ENCODE measurements at regions not wholly inside any gene's neighbourhood (a gene's known extent, or its start where the extent isn't known, plus 50 kb on each side); places are given as distances from the start of the nearest gene placed in this dataset.

DNA sequence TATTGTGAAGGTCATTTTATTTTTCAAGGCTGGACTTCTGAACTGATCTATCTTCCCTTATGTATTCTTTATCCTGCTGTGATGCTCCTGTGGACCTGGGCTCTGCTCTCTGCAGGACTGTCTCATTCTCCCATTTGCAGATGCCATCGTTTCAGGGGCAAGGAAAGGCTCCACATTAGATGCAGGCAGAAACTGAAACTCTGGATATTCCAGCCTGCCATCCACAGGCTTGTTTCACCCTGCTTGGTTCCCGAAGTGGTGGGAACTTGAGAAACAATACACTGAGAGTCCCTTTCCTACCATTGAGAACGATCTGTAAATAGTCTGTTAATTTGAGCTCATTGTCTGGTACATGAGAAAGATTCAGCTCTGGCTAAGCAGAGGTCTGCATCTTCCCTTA, 197.5 kb upstream of the MAN1A1 start:
- no peak for TF ChIP-seq EZH2 (IDR thresholded peaks at IDR 0.05; ENCODE audit: low read length, missing control alignments)
- TF ChIP-seq, protein P1, sequence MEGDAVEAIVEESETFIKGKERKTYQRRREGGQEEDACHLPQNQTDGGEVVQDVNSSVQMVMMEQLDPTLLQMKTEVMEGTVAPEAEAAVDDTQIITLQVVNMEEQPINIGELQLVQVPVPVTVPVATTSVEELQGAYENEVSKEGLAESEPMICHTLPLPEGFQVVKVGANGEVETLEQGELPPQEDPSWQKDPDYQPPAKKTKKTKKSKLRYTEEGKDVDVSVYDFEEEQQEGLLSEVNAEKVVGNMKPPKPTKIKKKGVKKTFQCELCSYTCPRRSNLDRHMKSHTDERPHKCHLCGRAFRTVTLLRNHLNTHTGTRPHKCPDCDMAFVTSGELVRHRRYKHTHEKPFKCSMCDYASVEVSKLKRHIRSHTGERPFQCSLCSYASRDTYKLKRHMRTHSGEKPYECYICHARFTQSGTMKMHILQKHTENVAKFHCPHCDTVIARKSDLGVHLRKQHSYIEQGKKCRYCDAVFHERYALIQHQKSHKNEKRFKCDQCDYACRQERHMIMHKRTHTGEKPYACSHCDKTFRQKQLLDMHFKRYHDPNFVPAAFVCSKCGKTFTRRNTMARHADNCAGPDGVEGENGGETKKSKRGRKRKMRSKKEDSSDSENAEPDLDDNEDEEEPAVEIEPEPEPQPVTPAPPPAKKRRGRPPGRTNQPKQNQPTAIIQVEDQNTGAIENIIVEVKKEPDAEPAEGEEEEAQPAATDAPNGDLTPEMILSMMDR (conservative IDR thresholded peaks at IDR 0.05 in 1 of 2, IDR thresholded peaks at IDR 0.05 in 1 of 2; ENCODE audit: low read depth in 1 of 2, low read length in 2 of 2) = no peak

DNA sequence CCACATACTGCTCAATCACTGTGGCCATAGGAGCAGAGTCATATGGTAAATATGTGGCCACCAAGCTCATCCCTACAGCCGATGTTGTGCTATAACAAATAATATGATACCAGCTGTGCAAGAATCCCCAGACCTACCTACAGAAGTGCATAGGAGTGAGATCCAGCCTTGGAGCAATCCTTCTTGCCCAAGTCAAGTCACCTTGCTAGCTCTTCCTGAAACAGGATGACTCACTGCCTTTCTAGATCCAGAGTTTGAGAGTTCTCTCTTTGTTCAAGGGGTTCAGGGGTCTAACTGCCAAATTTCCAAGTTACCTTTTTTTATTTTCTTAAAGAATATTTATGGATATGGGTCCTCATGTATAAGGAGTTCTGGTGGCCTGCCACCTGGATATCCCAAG, 195.7 kb upstream of the MAN1A1 start:
- no peaks in the 10 kb centered on the region for H3K9me3 ChIP-seq (ENCODE audit: control insufficient read depth, insufficient read depth, low read depth, low read length)
- H3K9ac ChIP-seq (ENCODE audit: insufficient read depth, low read length) = no peak overlapping the region
- H3K36me3 ChIP-seq (ENCODE audit: control insufficient read depth, insufficient read depth, low read length) = no peaks in the 10 kb centered on the region
- no peak overlapping the region for H3K27ac ChIP-seq (ENCODE audit: insufficient read depth, low read length)
- no peak overlapping the region for H3K4me3 ChIP-seq (replicated peaks in 1 of 4; ENCODE audit: control extremely low read depth in 1 of 4, insufficient read depth in 1 of 4, low read depth in 3 of 4, low read length in 4 of 4)
- H4K20me1 ChIP-seq (ENCODE audit: control insufficient read depth, extremely low read depth, insufficient read depth, low read length) = no peaks in the 10 kb centered on the region
- H3K79me2 ChIP-seq (ENCODE audit: control insufficient read depth, insufficient read depth, low read length) = no peaks in the 10 kb centered on the region
- no peak overlapping the region for H3K4me2 ChIP-seq (ENCODE audit: extremely low read depth, insufficient read depth, low read length)
- DNase-seq (ENCODE audit: low read depth in 2 of 2) = no peak
- TF ChIP-seq, protein P1 (conservative IDR thresholded peaks at IDR 0.05 in 1 of 2, IDR thresholded peaks at IDR 0.05 in 1 of 2; ENCODE audit: low read depth in 1 of 2, low read length in 2 of 2) = no peak
- TF ChIP-seq EZH2 (IDR thresholded peaks at IDR 0.05; ENCODE audit: low read length, missing control alignments) = no peak
- H2AFZ ChIP-seq (ENCODE audit: low read length) = no peak overlapping the region
- H3K4me1 ChIP-seq (ENCODE audit: control insufficient read depth, extremely low read depth, insufficient read depth, low read length) = peaks cover 14% of the 10 kb centered on the region
- no peaks in the 10 kb centered on the region for H3K27me3 ChIP-seq (ENCODE audit: control insufficient read depth, insufficient read depth, low read length)

More for the DNA sequence above, 197.5 kb upstream of the MAN1A1 start:
- H3K4me2 ChIP-seq (ENCODE audit: extremely low read depth, insufficient read depth, low read length) = no peak overlapping the region
- no peak overlapping the region for H3K27ac ChIP-seq (ENCODE audit: insufficient read depth, low read length)
- H3K4me1 ChIP-seq (ENCODE audit: control insufficient read depth, extremely low read depth, insufficient read depth, low read length) = peaks cover 1% of the 10 kb centered on the region
- no peaks in the 10 kb centered on the region for H3K36me3 ChIP-seq (ENCODE audit: control insufficient read depth, insufficient read depth, low read length)
- H4K20me1 ChIP-seq (ENCODE audit: control insufficient read depth, extremely low read depth, insufficient read depth, low read length) = no peaks in the 10 kb centered on the region
- H3K79me2 ChIP-seq (ENCODE audit: control insufficient read depth, insufficient read depth, low read length) = no peaks in the 10 kb centered on the region
- no peak overlapping the region for H2AFZ ChIP-seq (ENCODE audit: low read length)
- H3K27me3 ChIP-seq (ENCODE audit: control insufficient read depth, insufficient read depth, low read length) = no peaks in the 10 kb centered on the region
- DNase-seq (ENCODE audit: low read depth in 2 of 2) = no peak
- no peak overlapping the region for H3K4me3 ChIP-seq (replicated peaks in 1 of 4; ENCODE audit: control extremely low read depth in 1 of 4, insufficient read depth in 1 of 4, low read depth in 3 of 4, low read length in 4 of 4)
- no peak overlapping the region for H3K9ac ChIP-seq (ENCODE audit: insufficient read depth, low read length)
- H3K9me3 ChIP-seq (ENCODE audit: control insufficient read depth, insufficient read depth, low read depth, low read length) = no peaks in the 10 kb centered on the region

DNA sequence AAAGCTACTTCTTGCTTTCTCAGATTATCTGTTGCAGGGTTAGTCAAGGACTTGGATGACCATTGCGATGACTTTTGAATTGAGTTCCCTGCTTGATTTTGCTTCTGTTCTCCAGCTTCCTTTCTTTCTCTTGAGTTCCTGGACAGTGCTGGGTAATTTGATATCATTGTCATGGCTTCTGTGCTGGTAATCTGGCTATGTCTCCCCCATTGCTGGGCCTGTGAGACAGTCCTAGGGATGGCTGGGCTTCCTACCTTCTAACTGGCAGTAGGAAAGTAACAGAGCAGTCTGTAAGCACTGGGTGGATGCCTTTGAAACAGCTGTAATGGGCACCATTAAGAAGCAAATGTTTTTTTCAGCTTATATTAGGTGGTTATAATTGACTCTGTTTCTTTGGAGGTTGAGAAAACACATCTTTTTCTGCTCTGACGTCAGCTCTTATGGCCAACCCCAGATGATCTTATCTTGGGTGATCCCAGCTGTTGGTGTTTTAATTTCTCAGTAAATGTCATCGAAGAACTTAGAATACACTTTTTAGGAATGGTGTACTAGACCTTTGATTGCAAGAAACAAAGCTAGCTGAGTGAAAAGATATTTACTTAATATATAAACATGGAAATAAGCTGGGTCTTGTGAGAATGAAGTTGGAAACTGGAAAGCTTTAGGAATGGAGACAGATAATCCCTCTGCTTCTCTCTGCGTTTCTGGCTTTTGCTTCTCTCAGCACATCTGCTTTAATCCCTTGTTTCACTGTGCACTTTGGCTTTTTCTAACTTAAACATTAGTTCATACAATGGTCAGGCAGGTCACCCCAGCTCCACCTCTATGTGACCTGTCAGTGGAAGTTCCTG, 195.0 kb upstream of the MAN1A1 start:
- Histone ChIP-seq H3K4me3 (replicated peaks in 1 of 4; ENCODE audit: control extremely low read depth in 1 of 4, insufficient read depth in 1 of 4, low read depth in 3 of 4, low read length in 4 of 4) (no peak overlapping the region), H3K27me3 (ENCODE audit: control insufficient read depth, insufficient read depth, low read length) (no peaks in the 10 kb centered on the region), H4K20me1 (ENCODE audit: control insufficient read depth, extremely low read depth, insufficient read depth, low read length) (no peaks in the 10 kb centered on the region), H3K4me2 (ENCODE audit: extremely low read depth, insufficient read depth, low read length) (no peak overlapping the region), H3K27ac (ENCODE audit: insufficient read depth, low read length) (no peak overlapping the region), H2AFZ (ENCODE audit: low read length) (no peak overlapping the region), H3K9ac (ENCODE audit: insufficient read depth, low read length) (no peak overlapping the region), H3K9me3 (ENCODE audit: control insufficient read depth, insufficient read depth, low read depth, low read length) (no peaks in the 10 kb centered on the region), H3K4me1 (ENCODE audit: control insufficient read depth, extremely low read depth, insufficient read depth, low read length) (peaks cover 14% of the 10 kb centered on the region), H3K36me3 (ENCODE audit: control insufficient read depth, insufficient read depth, low read length) (no peaks in the 10 kb centered on the region), H3K79me2 (ENCODE audit: control insufficient read depth, insufficient read depth, low read length) (no peaks in the 10 kb centered on the region)
- DNase-seq (ENCODE audit: low read depth in 2 of 2) = peak in 1 of 2 donors; percentile 67
- TF ChIP-seq, protein P1 (conservative IDR thresholded peaks at IDR 0.05 in 1 of 2, IDR thresholded peaks at IDR 0.05 in 1 of 2; ENCODE audit: low read depth in 1 of 2, low read length in 2 of 2) = no peak
- TF ChIP-seq EZH2 (IDR thresholded peaks at IDR 0.05; ENCODE audit: low read length, missing control alignments) = no peak
